ENCODE measurements at regions not wholly inside any gene's neighbourhood (a gene's known extent, or its start where the extent isn't known, plus 50 kb on each side); places are given as distances from the start of the nearest gene placed in this dataset.
"Not testable (repeated sequence)": the region's sequence is repeated elsewhere in the genome, so short reads cannot be mapped to it uniquely, and the experiment has no call there.

- peaks cover 11% of the 10 kb centered on the region for H3K9me3 Mint-ChIP-seq
- H3K36me3 Mint-ChIP-seq; ATAC-seq; H3K27me3 Mint-ChIP-seq; H3K4me1 Mint-ChIP-seq (ENCODE audit: low read depth in 2 of 2); H3K4me3 Mint-ChIP-seq; DNase-seq (ENCODE audit: low spot score); H3K27ac Mint-ChIP-seq: not testable (repeated sequence)
Measured at GRCh38 chr6:88417361-88417760, 251.2 kb upstream of the CNR1 start.

GRCh38 chr6:88413459-88413858 is 247.3 kb upstream of the CNR1 start:
- no peaks in the 10 kb centered on the region for H3K4me1 Mint-ChIP-seq (ENCODE audit: low read depth in 2 of 2)
- no peaks in the 10 kb centered on the region for H3K36me3 Mint-ChIP-seq
- H3K4me3 Mint-ChIP-seq: no peak overlapping the region
- peaks cover 4% of the 10 kb centered on the region for H3K9me3 Mint-ChIP-seq
- no peaks in the 10 kb centered on the region for H3K27me3 Mint-ChIP-seq
- no peak for ATAC-seq
- H3K27ac Mint-ChIP-seq: no peak overlapping the region
- DNase-seq (ENCODE audit: low spot score): no peak

GRCh38 chr6:88408355-88408754 is 242.2 kb upstream of the CNR1 start:
- not testable (repeated sequence) for ATAC-seq; H3K27me3 Mint-ChIP-seq; H3K4me3 Mint-ChIP-seq; H3K4me1 Mint-ChIP-seq (ENCODE audit: low read depth in 2 of 2); H3K27ac Mint-ChIP-seq; H3K36me3 Mint-ChIP-seq; H3K9me3 Mint-ChIP-seq; DNase-seq (ENCODE audit: low spot score)

- not testable (repeated sequence) for ATAC-seq; H3K4me3 Mint-ChIP-seq; H3K27me3 Mint-ChIP-seq; H3K36me3 Mint-ChIP-seq; DNase-seq (ENCODE audit: low spot score); H3K9me3 Mint-ChIP-seq; H3K27ac Mint-ChIP-seq; H3K4me1 Mint-ChIP-seq (ENCODE audit: low read depth in 2 of 2)
Measured at GRCh38 chr6:88406674-88407073, 240.5 kb upstream of the CNR1 start.

- ATAC-seq: no peak
- H3K27me3 Mint-ChIP-seq: no peaks in the 10 kb centered on the region
- H3K4me1 Mint-ChIP-seq (ENCODE audit: low read depth in 2 of 2): no peaks in the 10 kb centered on the region
- no peak overlapping the region for H3K27ac Mint-ChIP-seq
- H3K36me3 Mint-ChIP-seq: no peaks in the 10 kb centered on the region
- no peak overlapping the region for H3K4me3 Mint-ChIP-seq
- H3K9me3 Mint-ChIP-seq: peaks cover 3% of the 10 kb centered on the region
- DNase-seq (ENCODE audit: low spot score): no peak
Measured at GRCh38 chr6:88403486-88403885, 237.3 kb upstream of the CNR1 start.

- ATAC-seq (no peak), DNase-seq (ENCODE audit: low spot score) (no peak)
- no peaks in the 10 kb centered on the region for H3K4me1 Mint-ChIP-seq (ENCODE audit: low read depth in 2 of 2)
- H3K27me3 Mint-ChIP-seq: no peaks in the 10 kb centered on the region
- no peaks in the 10 kb centered on the region for H3K36me3 Mint-ChIP-seq
- H3K9me3 Mint-ChIP-seq: peaks cover 3% of the 10 kb centered on the region
- no peak overlapping the region for H3K27ac Mint-ChIP-seq
- no peak overlapping the region for H3K4me3 Mint-ChIP-seq
Measured at GRCh38 chr6:88402909-88403308, 236.8 kb upstream of the CNR1 start.

GRCh38 chr6:88390998-88391397 is 224.9 kb upstream of the CNR1 start:
- H3K9me3 Mint-ChIP-seq; ATAC-seq; H3K36me3 Mint-ChIP-seq; DNase-seq (ENCODE audit: low spot score); H3K4me3 Mint-ChIP-seq; H3K27ac Mint-ChIP-seq; H3K4me1 Mint-ChIP-seq (ENCODE audit: low read depth in 2 of 2): not testable (repeated sequence)
- peaks cover 0 to 17% of the 10 kb centered on the region in 2 donors for H3K27me3 Mint-ChIP-seq

GRCh38 chr6:88388589-88388988 is 222.4 kb upstream of the CNR1 start:
- H3K4me3 Mint-ChIP-seq: no peak overlapping the region
- H3K27me3 Mint-ChIP-seq: peaks cover 0 to 21% of the 10 kb centered on the region in 2 donors
- H3K27ac Mint-ChIP-seq: no peak overlapping the region
- DNase-seq (ENCODE audit: low spot score) (no peak), ATAC-seq (no peak)
- peaks cover 7% of the 10 kb centered on the region for H3K9me3 Mint-ChIP-seq
- peaks cover 3% of the 10 kb centered on the region for H3K36me3 Mint-ChIP-seq
- H3K4me1 Mint-ChIP-seq (ENCODE audit: low read depth in 2 of 2): no peaks in the 10 kb centered on the region

- H3K4me3 Mint-ChIP-seq: no peak overlapping the region
- peaks cover 0 to 13% of the 10 kb centered on the region in 2 donors for H3K27me3 Mint-ChIP-seq
- peaks cover 2% of the 10 kb centered on the region for H3K9me3 Mint-ChIP-seq
- ATAC-seq (no peak), DNase-seq (ENCODE audit: low spot score) (no peak)
- no peaks in the 10 kb centered on the region for H3K36me3 Mint-ChIP-seq
- no peaks in the 10 kb centered on the region for H3K4me1 Mint-ChIP-seq (ENCODE audit: low read depth in 2 of 2)
- H3K27ac Mint-ChIP-seq: no peak overlapping the region
Measured at GRCh38 chr6:88386167-88386566, 220.0 kb upstream of the CNR1 start.

- DNase-seq (ENCODE audit: low spot score): no peak
- Mint-ChIP-seq H3K36me3 (no peaks in the 10 kb centered on the region), H3K4me1 (ENCODE audit: low read depth in 2 of 2) (no peaks in the 10 kb centered on the region), H3K27me3 (peaks cover 0 to 13% of the 10 kb centered on the region in 2 donors), H3K9me3 (peaks cover 2% of the 10 kb centered on the region), H3K27ac (no peak overlapping the region), H3K4me3 (no peak overlapping the region)
- ATAC-seq: no peak
Measured at GRCh38 chr6:88383183-88383582, 217.0 kb upstream of the CNR1 start.

- DNase-seq (ENCODE audit: low spot score): no peak
- no peak for ATAC-seq
- H3K4me1 Mint-ChIP-seq (ENCODE audit: low read depth in 2 of 2): no peaks in the 10 kb centered on the region
- H3K9me3 Mint-ChIP-seq: peaks cover 2% of the 10 kb centered on the region
- no peak overlapping the region for H3K4me3 Mint-ChIP-seq
- H3K27me3 Mint-ChIP-seq: peaks cover 0 to 21% of the 10 kb centered on the region in 2 donors
- H3K27ac Mint-ChIP-seq: no peak overlapping the region
- no peaks in the 10 kb centered on the region for H3K36me3 Mint-ChIP-seq
Measured at GRCh38 chr6:88381289-88381642, 215.1 kb upstream of the CNR1 start.

GRCh38 chr6:88380618-88381288 is 214.6 kb upstream of the CNR1 start:
- ATAC-seq: no peak
- no peaks in the 10 kb centered on the region for H3K4me1 Mint-ChIP-seq (ENCODE audit: low read depth in 2 of 2)

GRCh38 chr6:88380083-88380482 is 213.9 kb upstream of the CNR1 start:
- Mint-ChIP-seq H3K36me3 (no peaks in the 10 kb centered on the region), H3K27ac (no peak overlapping the region), H3K27me3 (peaks cover 0 to 20% of the 10 kb centered on the region in 2 donors), H3K9me3 (peaks cover 2% of the 10 kb centered on the region), H3K4me1 (ENCODE audit: low read depth in 2 of 2) (no peaks in the 10 kb centered on the region), H3K4me3 (no peak overlapping the region)
- DNase-seq (ENCODE audit: low spot score) (no peak), ATAC-seq (no peak)

More at GRCh38 chr6:88380618-88381288, 214.6 kb upstream of the CNR1 start:
- H3K36me3 Mint-ChIP-seq: no peaks in the 10 kb centered on the region
- H3K4me3 Mint-ChIP-seq: no peak overlapping the region
- H3K27me3 Mint-ChIP-seq: peaks cover 0 to 21% of the 10 kb centered on the region in 2 donors
- H3K27ac Mint-ChIP-seq: no peak overlapping the region
- no peak for DNase-seq (ENCODE audit: low spot score)
- peaks cover 2% of the 10 kb centered on the region for H3K9me3 Mint-ChIP-seq

GRCh38 chr6:88378639-88379038 is 212.5 kb upstream of the CNR1 start:
- H3K9me3 Mint-ChIP-seq: no peaks in the 10 kb centered on the region
- peaks cover 0 to 20% of the 10 kb centered on the region in 2 donors for H3K27me3 Mint-ChIP-seq
- no peaks in the 10 kb centered on the region for H3K4me1 Mint-ChIP-seq (ENCODE audit: low read depth in 2 of 2)
- no peak for ATAC-seq
- no peak overlapping the region for H3K4me3 Mint-ChIP-seq
- DNase-seq (ENCODE audit: low spot score): no peak
- no peak overlapping the region for H3K27ac Mint-ChIP-seq
- no peaks in the 10 kb centered on the region for H3K36me3 Mint-ChIP-seq

GRCh38 chr6:88377976-88378568 is 211.9 kb upstream of the CNR1 start:
- H3K9me3 Mint-ChIP-seq: no peaks in the 10 kb centered on the region
- H3K4me3 Mint-ChIP-seq: no peak overlapping the region

More at GRCh38 chr6:88377976-88378568, 211.9 kb upstream of the CNR1 start:
- Mint-ChIP-seq H3K36me3 (no peaks in the 10 kb centered on the region), H3K27me3 (peaks cover 0 to 18% of the 10 kb centered on the region in 2 donors), H3K27ac (no peak overlapping the region), H3K4me1 (ENCODE audit: low read depth in 2 of 2) (no peaks in the 10 kb centered on the region)
- DNase-seq (ENCODE audit: low spot score) (no peak), ATAC-seq (no peak)

Measured in natural killer cell treated with Interleukin-12 subunit alpha and Interleukin-12 subunit beta and Interleukin-15 and Interleukin-18, amount 100 ng/mL, for 72 hours (primary cell).